ENCODE measurements at regions not wholly inside any gene's neighbourhood (a gene's known extent, or its start where the extent isn't known, plus 50 kb on each side); places are given as distances from the start of the nearest gene placed in this dataset.
A peak's percentile ranks its signal among the peaks of the same experiment; 100 is the strongest.

- DNase-seq (ENCODE audit: low read depth in 2 of 2), result no peak
Observed at GRCh38 chr9:13990331-13990730, 323.6 kb downstream of the NFIB start.

- no peak for DNase-seq (ENCODE audit: low read depth in 2 of 2)
Observed at GRCh38 chr9:13988944-13989343, 325.0 kb downstream of the NFIB start.

GRCh38 chr9:13983607-13984006 is 330.3 kb downstream of the NFIB start:
- no peak for DNase-seq (ENCODE audit: low read depth in 2 of 2)

- no peak for DNase-seq (ENCODE audit: low read depth in 2 of 2)
Observed at GRCh38 chr9:13979941-13980318, 334.0 kb downstream of the NFIB start.

- DNase-seq (ENCODE audit: low read depth in 2 of 2), result no peak
Observed at GRCh38 chr9:13975611-13976290, 338.2 kb downstream of the NFIB start.

GRCh38 chr9:13974891-13975290 is 339.1 kb downstream of the NFIB start:
- no peak for DNase-seq (ENCODE audit: low read depth in 2 of 2)

GRCh38 chr9:13971966-13972655 is 341.8 kb downstream of the NFIB start:
- DNase-seq (ENCODE audit: low read depth in 2 of 2), result no peak

- DNase-seq (ENCODE audit: low read depth in 2 of 2), result no peak
Observed at GRCh38 chr9:13971415-13971814, 342.5 kb downstream of the NFIB start.

- no peak for DNase-seq (ENCODE audit: low read depth in 2 of 2)
Observed at GRCh38 chr9:13970426-13970825, 343.5 kb downstream of the NFIB start.

GRCh38 chr9:13970018-13970417 is 343.9 kb downstream of the NFIB start:
- DNase-seq (ENCODE audit: low read depth in 2 of 2), result no peak

- no peak for DNase-seq (ENCODE audit: low read depth in 2 of 2)
Observed at GRCh38 chr9:13967438-13967837, 346.5 kb downstream of the NFIB start.

- no peak for DNase-seq (ENCODE audit: low read depth in 2 of 2)
Observed at GRCh38 chr9:13967011-13967410, 346.9 kb downstream of the NFIB start.

- no peak for DNase-seq (ENCODE audit: low read depth in 2 of 2)
Observed at GRCh38 chr9:13963005-13963653, 350.8 kb downstream of the NFIB start.

- DNase-seq (ENCODE audit: low read depth in 2 of 2), result no peak
Observed at GRCh38 chr9:13962006-13962405, 351.9 kb downstream of the NFIB start.

GRCh38 chr9:13960011-13960765 is 353.8 kb downstream of the NFIB start:
- no peak for DNase-seq (ENCODE audit: low read depth in 2 of 2)

GRCh38 chr9:13958672-13959071 is 355.3 kb downstream of the NFIB start:
- no peak for DNase-seq (ENCODE audit: low read depth in 2 of 2)

GRCh38 chr9:13957089-13957488 is 356.9 kb downstream of the NFIB start:
- DNase-seq (ENCODE audit: low read depth in 2 of 2), result no peak

- no peak for DNase-seq (ENCODE audit: low read depth in 2 of 2)
Observed at GRCh38 chr9:13956107-13956506, 357.8 kb downstream of the NFIB start.

GRCh38 chr9:13952906-13953305 is 361.0 kb downstream of the NFIB start:
- DNase-seq (ENCODE audit: low read depth in 2 of 2), result no peak

- DNase-seq (ENCODE audit: low read depth in 2 of 2), result no peak
Observed at GRCh38 chr9:13948037-13948436, 365.9 kb downstream of the NFIB start.

GRCh38 chr9:13943176-13943575 is 370.8 kb downstream of the NFIB start:
- DNase-seq (ENCODE audit: low read depth in 2 of 2), result no peak

- DNase-seq (ENCODE audit: low read depth in 2 of 2), result peak; percentile 0 to 2
Observed at GRCh38 chr9:13942695-13943094, 371.2 kb downstream of the NFIB start.

Data from stimulated activated CD4-positive, alpha-beta T cell treated with anti-CD3 and anti-CD28 coated beads, Interleukin-4, amount 100 ng/mL, for 48 hours (primary cell).